DLD1 (cell line): ENCODE measurements at regions not wholly inside any gene's neighbourhood (a gene's known extent, or its start where the extent isn't known, plus 50 kb on each side); places are given as distances from the start of the nearest gene placed in this dataset.

Experiments
- in situ Hi-C: cut with HindIII; loops from 2 replicates; pipeline ENCODE4 v1.10.0; 2017; ENCODE audit warnings: low sequenced_read_pairs

- in situ Hi-C loops = no loop called here
Observed at GRCh38 chr5:15027764-15028163, 156.2 kb upstream of the ANKH start.

- in situ Hi-C loops = no loop called here
Observed at GRCh38 chr5:15026944-15027343, 155.4 kb upstream of the ANKH start.

GRCh38 chr5:15026011-15026893, 154.7 kb upstream of the ANKH start:
- in situ Hi-C loops = no loop called here

GRCh38 chr5:15023846-15024245, 152.3 kb upstream of the ANKH start:
- in situ Hi-C loops = loop anchor here (25.0 kb wide), 1 partner anchor 287 kb away; no protein-coding TSS in a partner anchor

- in situ Hi-C loops = loop anchor here (25.0 kb wide), 1 partner anchor 286 kb away; no protein-coding TSS in a partner anchor
Observed at GRCh38 chr5:15023266-15023665, 151.7 kb upstream of the ANKH start.

- in situ Hi-C loops = loop anchor here (25.0 kb wide), 1 partner anchor 284 kb away; no protein-coding TSS in a partner anchor
Observed at GRCh38 chr5:15021266-15022046, 149.9 kb upstream of the ANKH start.

- in situ Hi-C loops = loop anchor here (25.0 kb wide), 1 partner anchor 283 kb away; no protein-coding TSS in a partner anchor
Observed at GRCh38 chr5:15020736-15021135, 149.2 kb upstream of the ANKH start.

- in situ Hi-C loops = loop anchor here (25.0 kb wide), 1 partner anchor 278 kb away; no protein-coding TSS in a partner anchor
Observed at GRCh38 chr5:15014809-15015208, 143.2 kb upstream of the ANKH start.

- in situ Hi-C loops = loop anchor here (25.0 kb wide), 1 partner anchor 277 kb away; no protein-coding TSS in a partner anchor
Observed at GRCh38 chr5:15013654-15014463, 142.3 kb upstream of the ANKH start.

- in situ Hi-C loops = loop anchor here (25.0 kb wide), 1 partner anchor 275 kb away; no protein-coding TSS in a partner anchor
Observed at GRCh38 chr5:15012061-15012460, 140.5 kb upstream of the ANKH start.

- in situ Hi-C loops = loop anchor here (25.0 kb wide), 1 partner anchor 274 kb away; no protein-coding TSS in a partner anchor
Observed at GRCh38 chr5:15010936-15011335, 139.4 kb upstream of the ANKH start.

GRCh38 chr5:15009420-15009819, 137.8 kb upstream of the ANKH start:
- in situ Hi-C loops = loop anchor here (25.0 kb wide), 1 partner anchor 272 kb away; no protein-coding TSS in a partner anchor

GRCh38 chr5:15008921-15009320, 137.3 kb upstream of the ANKH start:
- in situ Hi-C loops = loop anchor here (25.0 kb wide), 1 partner anchor 272 kb away; no protein-coding TSS in a partner anchor

- in situ Hi-C loops = loop anchor here (25.0 kb wide), 1 partner anchor 271 kb away; no protein-coding TSS in a partner anchor
Observed at GRCh38 chr5:15008476-15008875, 136.9 kb upstream of the ANKH start.

- in situ Hi-C loops = loop anchor here (25.0 kb wide), 1 partner anchor 270 kb away; no protein-coding TSS in a partner anchor
Observed at GRCh38 chr5:15007646-15008045, 136.1 kb upstream of the ANKH start.

- in situ Hi-C loops = loop anchor here (25.0 kb wide), 1 partner anchor 267 kb away; no protein-coding TSS in a partner anchor
Observed at GRCh38 chr5:15004506-15004905, 132.9 kb upstream of the ANKH start.

- in situ Hi-C loops = loop anchor here (25.0 kb wide), 1 partner anchor 266 kb away; no protein-coding TSS in a partner anchor
Observed at GRCh38 chr5:15003511-15003920, 131.9 kb upstream of the ANKH start.

- in situ Hi-C loops = loop anchor here (25.0 kb wide), 1 partner anchor 265 kb away; no protein-coding TSS in a partner anchor
Observed at GRCh38 chr5:15002791-15003190, 131.2 kb upstream of the ANKH start.

- in situ Hi-C loops = loop anchor here (25.0 kb wide), 1 partner anchor 265 kb away; no protein-coding TSS in a partner anchor
Observed at GRCh38 chr5:15002173-15002572, 130.6 kb upstream of the ANKH start.

GRCh38 chr5:15001517-15001916, 129.9 kb upstream of the ANKH start:
- in situ Hi-C loops = loop anchor here (25.0 kb wide), 1 partner anchor 264 kb away; no protein-coding TSS in a partner anchor
